ENCODE measurements at regions not wholly inside any gene's neighbourhood (a gene's known extent, or its start where the extent isn't known, plus 50 kb on each side); places are given as distances from the start of the nearest gene placed in this dataset.

DNA sequence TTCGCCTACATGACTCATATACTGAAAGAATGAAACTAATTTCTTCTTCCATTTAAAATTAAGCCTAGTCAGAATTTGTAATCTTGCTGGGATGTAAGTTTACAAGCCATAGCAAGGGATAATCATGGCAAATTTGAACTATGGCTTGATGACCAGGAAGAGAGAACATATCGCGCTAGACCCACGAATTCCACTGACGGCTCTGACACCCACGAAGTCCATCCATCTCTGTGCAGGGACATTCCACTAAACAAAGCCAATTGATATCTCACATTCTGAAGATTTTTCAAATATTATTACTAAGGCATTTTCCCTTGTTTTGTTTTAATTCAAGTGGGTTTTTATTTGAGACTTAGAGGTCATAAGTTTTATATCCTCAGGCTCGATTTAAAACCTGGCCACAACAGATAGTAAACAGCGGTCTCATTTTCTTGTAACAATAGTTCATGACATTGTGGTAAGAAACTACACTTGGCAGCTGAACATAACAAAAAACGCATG, 113.0 kb downstream of the QPCT start:
- H3K4me2 ChIP-seq (ENCODE audit: low read length): peak overlapping the region; percentile 5; the same call in 1 of the 2 replicates

DNA sequence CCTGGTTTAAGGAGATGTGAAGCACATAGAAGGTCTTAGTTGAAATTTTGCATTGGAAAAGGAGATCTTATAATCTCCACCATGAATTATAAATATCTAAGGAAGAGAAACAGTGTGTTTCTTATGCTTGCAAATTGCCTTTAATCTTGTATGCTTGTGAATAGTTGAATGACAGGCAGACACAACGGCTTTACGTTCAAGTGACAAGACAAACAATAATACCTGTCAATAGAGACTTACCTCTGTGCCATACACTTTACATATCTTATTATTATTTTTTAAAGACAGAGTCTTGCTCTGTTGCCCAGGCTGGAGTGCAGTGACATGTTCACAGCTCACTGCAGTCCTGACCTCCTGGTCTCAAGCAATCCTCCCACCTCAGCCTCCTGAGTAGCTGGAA, 113.7 kb downstream of the QPCT start:
- no peak overlapping the region for H3K4me2 ChIP-seq (ENCODE audit: low read length)
- DNase-seq (no peak), ATAC-seq (no peak)
- H3K27me3 ChIP-seq (ENCODE audit: low read length): no peaks in the 10 kb centered on the region
- POLR2A ChIA-PET (ENCODE audit: unreplicated experiment): no interaction called here
- BruUV-seq (replicated peaks): no TSS peak
- CTCF ChIA-PET: no interaction called here
- no peaks in the 10 kb centered on the region for H3K36me3 ChIP-seq (ENCODE audit: low read depth, low read length)
- no peak overlapping the region for H2AFZ ChIP-seq (ENCODE audit: low read length)
- H3K4me1 ChIP-seq (ENCODE audit: insufficient read depth, low read length): peaks cover 49% of the 10 kb centered on the region
- no peaks in the 10 kb centered on the region for H3K79me2 ChIP-seq (ENCODE audit: low read length)
- 0 out of 2 replicates have a peak, but pooled peaks cover under 1% of the 10 kb centered on the region for H3K9me3 ChIP-seq (ENCODE audit: low read length)
- H3K9me2 ChIP-seq (replicated peaks; ENCODE audit: low read length): no peaks in the 10 kb centered on the region
- H3F3A ChIP-seq (ENCODE audit: low read length, unreplicated experiment): peaks cover 11% of the 10 kb centered on the region
- TF ChIP-seq, protein P1, sequence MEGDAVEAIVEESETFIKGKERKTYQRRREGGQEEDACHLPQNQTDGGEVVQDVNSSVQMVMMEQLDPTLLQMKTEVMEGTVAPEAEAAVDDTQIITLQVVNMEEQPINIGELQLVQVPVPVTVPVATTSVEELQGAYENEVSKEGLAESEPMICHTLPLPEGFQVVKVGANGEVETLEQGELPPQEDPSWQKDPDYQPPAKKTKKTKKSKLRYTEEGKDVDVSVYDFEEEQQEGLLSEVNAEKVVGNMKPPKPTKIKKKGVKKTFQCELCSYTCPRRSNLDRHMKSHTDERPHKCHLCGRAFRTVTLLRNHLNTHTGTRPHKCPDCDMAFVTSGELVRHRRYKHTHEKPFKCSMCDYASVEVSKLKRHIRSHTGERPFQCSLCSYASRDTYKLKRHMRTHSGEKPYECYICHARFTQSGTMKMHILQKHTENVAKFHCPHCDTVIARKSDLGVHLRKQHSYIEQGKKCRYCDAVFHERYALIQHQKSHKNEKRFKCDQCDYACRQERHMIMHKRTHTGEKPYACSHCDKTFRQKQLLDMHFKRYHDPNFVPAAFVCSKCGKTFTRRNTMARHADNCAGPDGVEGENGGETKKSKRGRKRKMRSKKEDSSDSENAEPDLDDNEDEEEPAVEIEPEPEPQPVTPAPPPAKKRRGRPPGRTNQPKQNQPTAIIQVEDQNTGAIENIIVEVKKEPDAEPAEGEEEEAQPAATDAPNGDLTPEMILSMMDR (conservative IDR thresholded peaks at IDR 0.05; ENCODE audit: low read depth, low read length): no peak
- no peak for TF ChIP-seq EZH2 (IDR thresholded peaks at IDR 0.05; ENCODE audit: low read length, unreplicated experiment)
- no peak for TF ChIP-seq EZH2phosphoT487 (IDR thresholded peaks at IDR 0.05; ENCODE audit: borderline replicate concordance, low read length)
- no peak overlapping the region for H3K4me3 ChIP-seq (ENCODE audit: low read length)
- H3K27ac ChIP-seq (ENCODE audit: low read length): 0 out of 2 replicates have a peak overlapping the region, but pooled peaks have one; percentile 19
- no peak overlapping the region for H3K9ac ChIP-seq (ENCODE audit: low read length)
- intact Hi-C loops (cut with micrococcal nuclease): loop anchor here (5.0 kb wide), 1 partner anchor 114 kb away; no protein-coding TSS in a partner anchor
- no peaks in the 10 kb centered on the region for H4K20me1 ChIP-seq (ENCODE audit: low read length)

More for the DNA sequence above, 113.0 kb downstream of the QPCT start:
- ATAC-seq (no peak), DNase-seq (no peak)
- Histone ChIP-seq H3K4me1 (ENCODE audit: insufficient read depth, low read length) (peaks cover 49% of the 10 kb centered on the region), H4K20me1 (ENCODE audit: low read length) (no peaks in the 10 kb centered on the region), H3K9ac (ENCODE audit: low read length) (no peak overlapping the region), H3K9me3 (ENCODE audit: low read length) (no peaks in the 10 kb centered on the region), H3K27ac (ENCODE audit: low read length) (peak overlapping the region; percentile 19; the same call in 1 of the 2 replicates), H3K27me3 (ENCODE audit: low read length) (no peaks in the 10 kb centered on the region), H3K36me3 (ENCODE audit: low read depth, low read length) (no peaks in the 10 kb centered on the region), H3K79me2 (ENCODE audit: low read length) (no peaks in the 10 kb centered on the region), H3K4me3 (ENCODE audit: low read length) (no peak overlapping the region), H2AFZ (ENCODE audit: low read length) (no peak overlapping the region), H3F3A (ENCODE audit: low read length, unreplicated experiment) (peaks cover 11% of the 10 kb centered on the region), H3K9me2 (replicated peaks; ENCODE audit: low read length) (no peaks in the 10 kb centered on the region)
- intact Hi-C loops (cut with micrococcal nuclease): loop anchor here (5.0 kb wide), 1 partner anchor 115 kb away; no protein-coding TSS in a partner anchor
- no TSS peak for BruUV-seq (replicated peaks)
- ChIA-PET CTCF (no interaction called here), POLR2A (ENCODE audit: unreplicated experiment) (no interaction called here)
- no peak for TF ChIP-seq EZH2 (IDR thresholded peaks at IDR 0.05; ENCODE audit: low read length, unreplicated experiment)
- TF ChIP-seq, protein P1 (conservative IDR thresholded peaks at IDR 0.05; ENCODE audit: low read depth, low read length): no peak
- TF ChIP-seq EZH2phosphoT487 (IDR thresholded peaks at IDR 0.05; ENCODE audit: borderline replicate concordance, low read length): no peak
